ENCODE measurements at regions not wholly inside any gene's neighbourhood (a gene's known extent, or its start where the extent isn't known, plus 50 kb on each side); places are given as distances from the start of the nearest gene placed in this dataset.
"Not testable (repeated sequence)": the region's sequence is repeated elsewhere in the genome, so short reads cannot be mapped to it uniquely, and the experiment has no call there.

DNA sequence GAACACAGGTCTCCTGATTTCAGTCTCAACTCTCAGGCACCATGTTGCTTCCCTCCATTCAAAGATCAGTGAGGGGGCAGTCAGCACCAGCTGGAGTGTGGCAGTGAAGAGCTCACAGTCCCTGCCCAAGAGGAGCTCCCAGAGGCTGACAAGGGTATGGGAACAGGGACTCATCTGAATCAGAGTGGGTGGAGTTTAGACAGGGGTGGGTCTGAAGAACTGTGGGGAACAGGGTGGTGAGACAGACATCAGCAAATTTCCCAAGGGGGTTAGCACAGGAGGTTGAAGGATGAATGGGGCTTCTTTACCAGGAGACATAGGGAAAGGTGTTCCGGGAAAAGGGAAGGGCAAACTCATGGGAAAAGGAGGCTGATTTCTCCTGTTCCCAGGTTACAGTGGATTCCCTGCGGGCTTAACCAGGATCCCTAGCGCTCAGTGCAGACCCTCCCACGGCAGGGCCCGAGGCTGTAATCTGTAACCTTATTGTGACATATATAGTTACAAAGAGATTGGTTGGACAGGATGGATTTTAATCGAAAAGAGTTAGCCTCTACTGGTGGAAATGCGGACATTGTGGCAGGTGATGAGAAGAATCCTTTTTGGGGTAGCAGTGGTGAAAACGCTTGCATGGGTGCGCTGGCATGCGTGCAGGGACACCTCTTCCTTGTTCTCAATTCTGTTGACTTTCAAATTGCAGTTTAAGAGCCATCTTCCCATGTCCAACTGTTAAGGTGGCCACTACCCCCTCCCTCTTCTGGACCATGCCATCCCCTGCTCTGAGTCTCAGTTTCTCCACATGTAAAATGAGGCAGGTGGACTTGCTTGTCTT lies 160.3 kb downstream of the SMAD6 start:
- no peak overlapping the region for H3K27ac ChIP-seq
- H3K4me3 ChIP-seq, result no peak overlapping the region

DNA sequence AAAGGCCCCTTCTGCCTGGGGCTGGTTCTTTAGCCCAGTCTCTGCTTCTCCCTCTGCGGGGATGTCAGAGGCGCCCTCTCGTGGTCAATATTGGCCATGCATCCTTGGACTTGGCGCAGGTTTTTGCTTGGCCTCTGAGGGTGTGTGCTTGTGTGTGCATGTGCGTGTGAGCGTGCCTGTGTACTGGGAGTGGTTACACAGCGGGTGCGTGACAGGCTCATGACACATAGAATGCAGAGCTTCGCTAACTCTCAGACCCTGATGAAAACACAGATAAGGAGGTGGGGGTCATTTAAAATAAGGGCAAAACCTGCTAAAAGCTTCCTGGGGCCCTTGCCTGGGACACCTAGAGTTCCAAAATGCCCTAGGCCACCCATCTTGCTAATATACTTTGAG lies 160.9 kb downstream of the SMAD6 start:
- H3K27ac ChIP-seq, result no peak overlapping the region
- H3K4me3 ChIP-seq, result no peak overlapping the region

DNA sequence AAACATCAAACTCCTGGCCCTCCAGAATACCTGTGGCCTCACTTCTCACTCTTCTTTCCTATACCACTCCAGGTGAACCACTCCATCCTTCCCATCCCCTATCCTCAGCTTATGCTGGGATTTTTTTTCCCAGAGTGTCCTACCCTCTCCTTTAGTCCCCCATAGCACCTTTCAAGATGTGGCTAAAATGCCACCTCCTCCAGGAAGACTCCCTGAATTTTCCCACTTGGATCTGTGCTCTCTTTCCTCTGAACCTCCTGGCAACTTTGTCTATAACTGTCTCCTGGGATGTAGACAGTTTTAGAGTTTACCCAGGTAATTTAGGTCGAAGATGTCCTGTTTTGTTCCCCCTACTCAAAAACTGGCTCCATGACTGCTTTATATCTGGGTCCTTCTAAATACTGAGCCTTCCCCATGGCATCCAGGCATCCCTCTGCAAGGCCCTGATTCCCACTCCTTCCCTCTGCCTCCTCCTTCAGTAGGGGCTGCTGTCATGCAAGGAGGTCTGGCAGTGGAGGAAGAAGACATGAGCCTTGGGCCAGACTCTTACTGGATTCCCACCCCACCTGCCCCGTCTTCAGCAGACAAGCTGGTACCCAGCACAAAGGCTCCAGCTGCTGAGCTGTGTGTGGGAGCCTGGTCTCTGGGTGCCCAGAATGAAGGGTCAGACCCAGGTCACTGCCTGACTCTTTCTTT lies 161.5 kb downstream of the SMAD6 start:
- no peak overlapping the region for H3K4me3 ChIP-seq
- no peak overlapping the region for H3K27ac ChIP-seq

DNA sequence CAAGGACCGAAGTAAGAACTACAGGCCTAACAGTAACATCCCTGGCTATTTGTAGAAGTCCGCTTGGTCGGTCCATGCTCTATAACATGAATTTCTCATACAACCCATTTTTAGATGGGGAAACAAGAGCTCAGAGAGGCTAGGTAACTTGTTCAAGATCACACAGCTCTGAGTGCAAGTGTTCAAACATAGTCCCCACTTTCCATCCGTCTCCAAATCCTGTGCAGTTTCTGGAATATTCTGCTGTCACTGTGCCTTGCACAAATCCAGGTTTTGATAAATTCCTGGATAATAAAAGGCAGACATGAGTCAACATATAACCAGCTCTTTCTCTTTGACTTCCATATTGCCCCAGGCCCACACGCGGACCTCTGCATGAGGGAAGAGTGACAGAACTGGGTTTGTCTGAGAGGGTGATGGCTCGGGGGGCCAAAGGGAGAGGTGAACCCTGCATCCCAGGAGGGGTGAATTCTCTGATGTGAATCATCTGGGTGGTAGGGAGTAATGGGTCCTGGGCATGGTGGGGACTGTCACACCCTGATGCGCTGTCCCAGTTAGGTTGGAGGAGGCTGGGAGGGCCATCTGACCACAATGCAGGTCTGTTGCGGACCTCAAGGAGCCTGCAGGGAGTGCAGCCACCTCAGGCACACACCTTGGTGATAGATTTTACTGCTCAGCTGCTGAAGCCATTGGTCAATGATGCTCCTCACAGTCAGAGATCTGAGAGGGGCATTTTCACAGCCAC lies 162.2 kb downstream of the SMAD6 start:
- H3K27ac ChIP-seq, result no peak overlapping the region
- no peak overlapping the region for H3K4me3 ChIP-seq

DNA sequence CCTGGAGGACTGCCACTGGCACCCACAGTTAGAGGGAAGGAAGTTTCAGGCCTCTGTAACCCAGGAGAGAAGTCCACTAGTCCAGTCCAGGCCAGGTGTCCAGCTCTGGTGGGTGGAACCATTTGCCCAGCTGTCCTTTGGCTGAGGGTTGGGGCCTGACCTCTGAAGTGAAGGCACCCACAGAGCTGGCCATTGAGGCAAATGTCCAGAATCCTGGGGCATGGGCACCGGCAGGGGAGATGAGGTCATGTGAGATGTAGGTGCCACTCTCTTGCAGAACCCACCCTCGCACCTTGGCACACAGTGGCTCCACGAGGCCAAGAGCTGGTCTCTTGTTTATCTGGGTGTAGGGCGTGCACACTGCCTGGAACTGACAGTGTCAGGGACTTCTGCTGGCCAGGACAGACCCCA lies 162.8 kb downstream of the SMAD6 start:
- no peak overlapping the region for H3K27ac ChIP-seq
- no peak overlapping the region for H3K4me3 ChIP-seq

DNA sequence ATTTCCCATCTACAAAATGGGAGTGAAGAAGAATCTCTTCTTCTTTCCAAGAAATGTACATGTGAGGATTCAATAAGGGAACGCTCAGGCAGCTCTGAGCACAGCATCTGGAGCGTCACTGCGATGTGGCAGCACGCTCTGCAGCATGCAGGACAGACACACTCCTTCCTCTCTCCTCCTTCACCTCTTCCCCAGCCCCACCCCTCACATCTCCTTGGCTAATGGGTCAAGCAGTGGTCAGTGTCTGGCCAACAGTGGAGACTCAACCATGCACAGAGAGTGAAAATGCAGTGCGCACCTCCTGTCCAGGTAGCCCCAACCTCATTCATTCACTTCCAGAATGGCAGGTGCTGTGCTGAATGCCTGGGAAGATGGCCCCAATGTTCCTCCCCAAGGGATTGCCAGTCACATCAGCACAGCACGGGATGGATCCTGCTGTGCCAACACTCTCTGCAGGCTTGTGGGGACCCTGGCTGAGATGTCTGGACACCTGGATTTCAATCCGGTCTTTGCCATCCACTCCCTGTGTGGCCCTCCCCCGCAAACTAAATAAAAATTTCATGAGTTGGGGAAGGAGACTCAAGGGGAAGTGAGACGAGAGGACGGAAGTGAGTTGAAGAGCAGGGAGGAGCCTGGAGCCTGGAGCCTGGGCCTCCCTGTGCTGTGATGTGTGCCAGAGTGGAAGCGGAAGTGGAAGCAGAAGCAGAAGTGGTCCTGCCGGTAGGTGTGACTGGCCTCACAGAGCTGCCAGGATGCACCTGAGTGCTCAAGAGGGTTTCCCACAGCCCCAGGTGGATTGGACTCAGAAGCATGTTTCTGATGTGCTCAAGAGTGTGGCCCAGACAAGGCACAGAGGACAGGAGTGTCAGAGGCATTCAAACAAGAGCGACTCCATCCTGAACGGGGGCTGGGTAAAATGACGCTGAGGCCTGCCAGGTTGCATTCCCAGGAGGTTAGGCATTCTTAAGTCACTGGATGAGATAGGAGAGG lies 163.9 kb downstream of the SMAD6 start:
- H3K27ac ChIP-seq, result no peak overlapping the region

DNA sequence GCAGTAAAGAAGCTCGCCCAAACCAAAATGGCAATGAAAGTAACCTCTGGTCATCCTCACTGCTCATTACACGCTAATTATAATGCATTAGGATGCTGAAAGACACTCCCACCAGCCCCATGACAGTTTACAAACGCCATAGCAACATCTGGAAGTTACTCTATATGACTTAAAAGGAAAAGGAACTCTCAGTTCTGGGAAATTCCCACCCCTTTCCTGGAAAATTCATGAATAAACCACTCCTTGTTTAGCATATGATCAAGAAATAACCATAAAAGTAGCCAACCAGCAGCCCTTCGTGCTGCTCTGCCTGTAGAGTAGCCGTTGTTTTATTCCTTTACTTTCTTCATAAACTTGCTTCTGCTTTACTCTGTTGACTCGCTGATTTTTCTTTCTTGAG lies 164.6 kb downstream of the SMAD6 start:
- Histone ChIP-seq H3K4me3 (no peak overlapping the region), H3K27ac (no peak overlapping the region)

More for the DNA sequence above, 163.9 kb downstream of the SMAD6 start:
- no peak overlapping the region for H3K4me3 ChIP-seq

DNA sequence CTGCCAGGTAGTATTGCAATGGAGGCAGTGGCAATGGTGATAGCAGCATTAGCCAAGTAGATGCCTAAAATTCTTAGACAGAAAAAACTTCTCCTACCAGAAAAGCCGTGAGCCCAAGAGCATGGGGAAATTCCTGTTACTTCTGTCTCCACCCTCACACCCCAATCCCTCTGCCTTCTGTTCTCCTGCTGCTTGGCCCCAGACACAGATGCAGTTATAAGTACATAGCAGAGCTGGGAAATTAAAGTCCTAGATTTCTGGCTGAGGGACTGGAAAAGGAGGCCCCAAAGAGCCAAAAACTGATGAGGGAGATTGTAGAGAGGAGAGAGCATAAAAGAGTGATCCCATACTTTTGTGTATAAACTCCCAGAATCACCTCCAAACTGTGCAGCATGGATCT lies 166.9 kb downstream of the SMAD6 start:
- Histone ChIP-seq H3K27ac (no peak overlapping the region), H3K4me3 (no peak overlapping the region)

DNA sequence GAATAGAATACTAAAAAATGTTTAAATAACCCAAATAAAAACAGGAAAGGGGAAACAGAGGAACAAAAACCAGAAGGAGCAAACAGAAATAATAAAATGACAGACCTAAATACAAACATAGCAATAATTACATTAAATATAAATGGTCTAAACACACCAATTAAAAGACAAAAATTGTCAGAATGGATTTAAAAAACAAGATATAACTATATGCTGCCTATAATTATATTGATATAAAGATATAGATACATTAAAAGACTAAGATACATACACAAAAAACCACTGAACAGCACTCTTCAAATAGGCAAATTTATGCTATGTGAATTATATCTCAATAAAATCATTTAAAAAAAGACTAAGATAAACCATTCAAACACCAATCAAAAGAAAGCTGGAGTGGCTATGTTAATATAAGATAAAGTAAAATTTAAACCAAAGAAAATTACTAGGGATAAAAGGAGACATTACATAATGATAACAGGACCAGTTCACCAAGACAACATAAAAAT lies 168.9 kb downstream of the SMAD6 start:
- H3K4me3 ChIP-seq, result no peak overlapping the region
- no peak overlapping the region for H3K27ac ChIP-seq

DNA sequence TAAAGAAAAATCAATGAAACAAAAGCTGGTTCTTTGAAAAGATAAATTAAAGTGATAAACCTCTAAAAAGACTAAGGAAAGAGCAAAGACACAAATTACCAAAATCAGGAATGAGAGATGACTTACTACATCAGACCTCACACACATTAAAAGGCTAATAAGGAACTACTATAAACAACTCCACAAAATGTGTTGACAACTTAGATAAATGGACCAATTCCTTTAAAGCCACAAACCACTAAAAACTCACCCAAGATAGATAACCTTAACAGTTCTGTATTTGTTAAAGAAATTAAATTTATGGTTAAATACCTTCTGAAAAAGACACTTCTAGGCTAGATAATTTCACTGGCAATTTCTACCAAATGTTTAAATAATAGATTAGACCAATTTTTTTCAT lies 170.4 kb downstream of the SMAD6 start:
- H3K27ac ChIP-seq, result no peak overlapping the region

DNA sequence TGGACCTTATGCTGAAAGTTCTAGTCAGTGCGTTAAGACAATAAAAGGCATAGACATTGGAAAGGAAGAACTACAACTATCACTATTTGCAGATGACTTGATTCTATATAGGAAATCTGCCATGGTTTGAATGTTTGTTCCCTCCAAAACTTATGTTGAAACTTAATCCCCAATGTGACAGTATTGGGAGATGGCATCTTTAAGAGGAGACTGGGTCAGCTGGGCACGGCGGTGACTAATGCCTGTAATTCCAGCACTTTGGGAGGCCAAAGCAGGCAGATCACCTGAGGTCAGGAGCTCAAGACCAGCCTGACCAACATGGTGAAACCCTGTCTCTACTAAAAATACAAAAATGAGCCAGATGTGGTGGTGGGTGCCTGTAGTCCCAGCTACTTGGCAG lies 171.3 kb downstream of the SMAD6 start:
- H3K4me3 ChIP-seq, H3K27ac ChIP-seq: not testable (repeated sequence)

More for the DNA sequence above, 170.4 kb downstream of the SMAD6 start:
- H3K4me3 ChIP-seq, result no peak overlapping the region

DNA sequence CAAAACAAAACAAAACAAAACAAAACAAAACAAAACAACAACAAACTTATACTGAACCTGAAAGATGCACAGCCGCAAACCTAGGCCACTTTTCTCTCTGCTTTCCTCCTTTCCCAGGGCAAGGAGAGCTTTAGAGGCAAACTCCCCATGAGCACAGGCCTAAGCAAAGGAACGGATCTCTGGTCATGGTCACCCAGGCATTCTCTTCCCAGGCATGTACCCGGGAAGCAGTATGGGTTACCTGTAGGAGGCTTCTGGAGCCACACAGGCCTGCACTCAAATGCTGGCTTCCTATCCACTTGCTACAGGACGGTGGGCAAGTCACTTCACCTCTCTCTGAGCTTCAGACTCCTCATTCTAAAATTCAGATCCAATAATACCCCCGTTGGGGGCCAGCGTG lies 171.8 kb downstream of the SMAD6 start:
- H3K27ac ChIP-seq, result no peak overlapping the region
- H3K4me3 ChIP-seq, result no peak overlapping the region

DNA sequence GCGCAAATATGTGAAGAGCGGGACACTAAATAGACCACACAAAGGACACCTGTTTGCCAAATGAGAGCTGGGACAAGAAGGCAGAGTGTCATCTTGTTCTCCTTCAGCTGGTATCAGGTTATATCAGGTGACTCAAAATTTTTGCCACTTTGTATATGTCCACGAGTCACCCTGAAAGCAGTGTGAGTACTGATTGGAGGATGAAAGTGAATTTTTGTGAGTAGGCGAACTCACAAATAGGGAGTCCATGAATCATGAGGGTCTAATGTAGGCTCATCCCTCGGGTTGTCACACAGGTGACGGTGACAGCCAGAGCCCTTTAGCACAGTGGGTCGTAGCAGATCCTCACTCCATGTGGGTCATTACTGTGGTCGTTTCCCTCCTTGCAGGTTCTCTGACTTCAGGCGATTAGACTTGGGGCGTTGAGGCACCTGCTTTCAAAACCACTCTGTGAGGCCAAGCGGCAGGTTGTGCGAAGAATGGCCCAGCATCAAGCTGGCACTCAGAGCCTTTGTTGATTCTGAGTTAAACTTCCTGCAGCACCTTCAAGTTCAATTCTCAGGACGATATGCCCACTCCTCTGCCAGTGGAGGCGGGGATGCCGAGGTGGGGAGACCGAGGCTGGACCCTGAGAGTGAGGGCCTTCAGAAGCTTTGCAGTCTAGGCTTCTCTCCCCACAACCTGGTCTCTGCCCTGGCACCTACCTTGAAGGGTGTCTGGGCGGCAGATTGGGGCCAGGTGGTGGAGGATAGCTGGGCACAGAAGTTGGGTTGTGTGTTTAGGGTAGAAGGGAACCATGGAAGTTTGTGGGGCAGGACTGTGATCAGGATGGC lies 173.8 kb downstream of the SMAD6 start:
- Histone ChIP-seq H3K27ac (no peak overlapping the region), H3K4me3 (no peak overlapping the region)

DNA sequence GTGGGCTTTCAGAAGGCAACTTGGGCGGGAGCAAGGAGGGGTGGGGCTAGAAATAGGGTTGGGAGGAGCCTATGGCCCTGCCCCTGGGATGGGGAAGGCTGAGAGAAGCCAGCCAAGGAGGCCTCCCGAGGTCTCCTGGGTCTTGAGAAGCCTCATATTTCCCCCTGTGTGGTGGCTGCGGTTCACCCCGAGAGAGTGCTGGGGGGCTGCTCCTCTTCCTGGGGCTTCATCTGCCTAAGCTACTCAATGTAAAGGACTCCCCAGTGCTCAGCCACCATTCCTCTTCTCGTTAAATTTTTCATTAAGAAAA lies 174.3 kb downstream of the SMAD6 start:
- no peak overlapping the region for H3K27ac ChIP-seq

DNA sequence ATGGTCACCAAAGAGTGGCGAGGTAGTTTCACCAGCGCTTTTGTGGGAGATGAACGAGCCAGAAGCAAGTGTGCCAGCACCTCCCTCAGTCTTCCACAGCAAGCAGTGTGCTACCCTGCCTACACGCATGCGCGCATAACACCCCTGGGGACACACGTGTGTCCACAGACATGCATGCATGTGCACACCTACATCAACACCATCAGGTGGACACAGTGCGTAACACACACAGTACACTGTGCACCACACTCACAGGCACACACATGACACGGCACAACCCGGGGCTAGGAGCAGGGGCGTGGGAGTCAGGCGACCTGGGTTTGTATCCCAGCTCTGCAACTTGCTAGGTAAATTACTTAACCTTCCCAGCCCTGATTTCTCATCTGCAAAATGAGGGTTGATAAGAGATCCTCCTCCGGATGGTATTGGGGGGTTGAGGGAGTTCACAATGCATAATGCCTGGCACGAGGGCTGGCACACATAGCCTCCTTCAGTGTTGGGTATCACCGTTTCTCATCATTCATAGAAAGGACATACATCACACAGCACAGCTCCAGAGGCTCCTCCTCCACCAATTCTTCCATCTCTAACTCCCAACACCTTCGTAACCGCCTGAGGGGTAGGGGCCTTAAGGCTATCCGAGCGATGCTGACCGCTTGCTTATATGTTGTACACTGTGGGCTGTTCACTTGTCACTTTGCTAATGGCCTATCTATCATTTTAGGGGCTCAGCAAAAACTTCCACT lies 174.9 kb downstream of the SMAD6 start:
- no peak overlapping the region for H3K4me3 ChIP-seq

More for the DNA sequence above, 174.3 kb downstream of the SMAD6 start:
- H3K4me3 ChIP-seq, result no peak overlapping the region

DNA sequence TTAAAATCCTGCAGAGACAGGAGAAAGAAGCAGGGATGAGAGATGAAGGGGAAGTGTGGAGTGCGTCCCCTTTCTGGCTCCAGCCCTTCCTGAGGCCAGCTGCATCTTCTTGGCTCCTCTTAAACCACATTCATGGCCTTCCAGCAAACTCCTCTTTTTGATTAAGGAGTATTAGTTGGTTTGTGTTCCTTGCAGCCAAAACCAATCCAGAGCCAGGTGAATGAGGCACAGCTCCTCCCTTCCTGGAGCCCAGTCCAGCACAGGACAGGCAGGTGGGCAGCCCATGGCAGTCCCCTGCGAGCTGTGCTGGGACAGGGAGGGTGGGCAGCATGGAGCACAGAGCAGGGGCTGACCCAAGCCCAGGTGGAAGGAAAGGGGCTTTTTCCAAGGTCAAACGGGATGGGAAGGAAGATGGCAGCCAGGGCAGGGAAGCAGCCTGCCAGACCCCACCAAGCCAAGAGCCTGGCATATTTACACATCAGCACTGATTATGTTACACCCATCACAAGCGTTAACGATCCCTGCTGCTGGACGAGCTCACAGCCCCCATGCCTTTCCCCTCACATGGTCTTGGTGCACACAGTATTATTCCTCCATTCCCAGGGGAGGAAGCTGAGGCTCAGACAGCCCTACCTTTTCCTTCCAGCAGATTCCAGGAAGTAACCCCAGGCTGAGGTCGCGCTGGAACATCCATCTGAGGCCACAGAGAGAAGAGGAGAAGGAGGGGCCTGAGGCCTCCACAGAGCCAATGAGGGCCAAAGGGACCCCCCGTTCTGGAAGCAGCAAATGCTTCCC lies 175.6 kb downstream of the SMAD6 start:
- no peak overlapping the region for H3K4me3 ChIP-seq
- peak overlapping the region in 7 of 21 experiments; percentile 12 to 57 (median 42) for H3K27ac ChIP-seq

More for the DNA sequence above, 174.9 kb downstream of the SMAD6 start:
- peak overlapping the region in 2 of 21 experiments; percentile 14 to 53 for H3K27ac ChIP-seq

DNA sequence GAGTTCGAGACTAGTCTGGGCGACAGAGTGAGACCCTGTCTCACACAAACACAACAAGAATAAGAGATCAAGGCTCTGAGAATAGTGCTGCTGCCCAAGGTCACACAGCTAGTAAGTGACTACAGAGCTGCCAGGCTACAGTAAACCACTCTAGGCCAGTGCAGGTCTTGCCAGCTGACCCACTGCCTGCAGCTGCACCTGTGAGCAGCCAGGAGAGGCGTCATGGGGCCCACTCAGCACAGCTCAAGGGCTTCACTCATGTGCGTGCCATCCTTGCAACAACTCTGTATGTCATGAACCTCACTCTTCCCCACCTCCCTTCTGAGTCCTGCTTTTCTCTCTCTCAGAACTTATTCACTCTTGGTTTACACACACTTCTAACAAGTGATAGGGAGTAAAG lies 176.7 kb downstream of the SMAD6 start:
- Histone ChIP-seq H3K4me3 (no peak overlapping the region), H3K27ac (no peak overlapping the region)
